IPS-20b (cell line): ENCODE measurements at regions not wholly inside any gene's neighbourhood (a gene's known extent, or its start where the extent isn't known, plus 50 kb on each side); places are given as distances from the start of the nearest gene placed in this dataset.

Experiments used
- H3K27ac ChIP-seq: one replicate; pipeline ENCODE4 v1.5.1; 2013; ENCODE audit warnings: low read length
- H3K27me3 ChIP-seq: 2 replicates; pipeline ENCODE4 v1.6.1; 2013; ENCODE audit warnings: mild to moderate bottlenecking, low read length, inconsistent platforms; ENCODE audit not compliant: insufficient read depth
- H3K36me3 ChIP-seq: 2 replicates; pipeline ENCODE4 v1.6.1; 2013; ENCODE audit warnings: low read depth, mild to moderate bottlenecking, inconsistent platforms, low read length, moderate library complexity; ENCODE audit not compliant: insufficient read depth
- H3K4me1 ChIP-seq: 2 replicates; pipeline ENCODE4 v1.6.1; 2013; ENCODE audit warnings: mild to moderate bottlenecking, control low read depth, inconsistent platforms, low read length, moderate library complexity; ENCODE audit not compliant: insufficient read depth
- H3K4me3 ChIP-seq: 2 replicates; pipeline ENCODE4 v1.5.1; 2013; ENCODE audit warnings: mild to moderate bottlenecking, low read length, inconsistent platforms
- H3K9ac ChIP-seq: 2 replicates; pipeline ENCODE4 v1.6.1; 2013; ENCODE audit warnings: low read depth, mild to moderate bottlenecking, inconsistent platforms, low read length, moderate library complexity
- H3K9me3 ChIP-seq: 2 replicates; pipeline ENCODE4 v1.6.1; 2013; ENCODE audit warnings: mild to moderate bottlenecking, low read depth, low read length, inconsistent platforms; ENCODE audit not compliant: insufficient read depth

DNA sequence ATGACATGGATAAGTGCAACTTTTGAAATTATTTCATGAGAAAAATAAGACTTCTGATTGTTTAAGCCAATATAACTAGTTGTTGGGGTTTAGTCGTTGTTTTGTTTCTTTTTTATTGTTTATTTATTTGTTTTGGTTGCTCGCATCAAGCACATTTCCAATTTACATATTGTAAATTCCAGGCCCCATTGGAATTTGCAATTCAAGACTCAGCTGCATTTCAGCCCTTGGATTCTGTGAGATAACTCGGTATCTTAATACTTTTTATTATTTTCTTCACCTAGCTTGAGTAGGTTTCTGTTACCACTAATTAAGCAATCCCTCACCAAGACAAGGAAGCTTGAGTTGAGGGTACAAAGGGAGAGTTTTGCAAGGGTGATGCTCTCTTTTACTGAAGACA lies 318.3 kb upstream of the GATB start:
- Histone ChIP-seq H3K9me3 (no peaks in the 10 kb centered on the region), H3K27me3 (0 out of 2 replicates have a peak, but pooled peaks cover 3% of the 10 kb centered on the region), H3K9ac (no peak overlapping the region), H3K4me1 (no peaks in the 10 kb centered on the region; the same call in 1 of the 2 replicates), H3K36me3 (no peaks in the 10 kb centered on the region), H3K4me3 (no peak overlapping the region), H3K27ac (no peak overlapping the region)

GRCh38 chr4:152077582-152077981 lies 316.8 kb upstream of the GATB start:
- Histone ChIP-seq H3K4me3 (no peak overlapping the region), H3K27me3 (0 out of 2 replicates have a peak, but pooled peaks cover 3% of the 10 kb centered on the region), H3K9me3 (no peaks in the 10 kb centered on the region), H3K4me1 (no peaks in the 10 kb centered on the region; the same call in 1 of the 2 replicates), H3K36me3 (no peaks in the 10 kb centered on the region), H3K9ac (no peak overlapping the region), H3K27ac (no peak overlapping the region)

DNA sequence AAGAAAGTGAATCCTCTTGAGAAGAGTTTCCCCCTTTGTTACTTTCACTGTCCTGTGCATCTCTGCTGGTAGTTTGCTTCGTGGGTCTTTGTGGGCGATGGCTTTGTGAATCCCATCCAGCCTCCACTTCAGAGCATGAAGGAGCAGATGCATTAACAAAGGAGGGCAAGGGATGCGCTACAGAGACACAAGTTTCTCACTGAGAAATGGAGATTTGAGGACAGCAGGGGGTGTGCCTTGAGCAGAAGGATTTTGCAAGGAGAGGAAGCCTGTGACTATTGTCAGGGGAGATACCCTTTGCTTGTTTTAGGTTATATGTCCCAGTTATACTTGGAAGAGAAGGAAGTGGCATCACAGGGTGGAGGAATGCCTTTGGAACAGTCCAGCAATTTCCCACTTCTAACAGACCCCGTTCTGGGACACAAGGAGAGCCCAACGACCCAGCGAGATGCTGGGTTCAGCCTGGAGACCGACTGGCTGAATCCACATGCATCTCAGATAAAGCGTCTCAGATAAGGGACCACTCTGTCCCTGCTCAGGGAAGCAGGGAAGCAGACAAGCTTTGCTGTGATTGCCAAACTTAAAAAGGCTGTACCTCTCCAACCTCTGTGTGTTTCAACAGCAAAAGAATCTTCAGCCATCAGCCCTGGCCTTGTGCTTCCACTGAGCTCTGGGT lies 314.6 kb upstream of the GATB start:
- no peak overlapping the region for H3K4me3 ChIP-seq
- no peak overlapping the region for H3K27ac ChIP-seq
- 0 out of 2 replicates have a peak, but pooled peaks cover 3% of the 10 kb centered on the region for H3K27me3 ChIP-seq
- H3K36me3 ChIP-seq = no peaks in the 10 kb centered on the region
- H3K9ac ChIP-seq = no peak overlapping the region
- H3K4me1 ChIP-seq = no peaks in the 10 kb centered on the region; the same call in 1 of the 2 replicates
- H3K9me3 ChIP-seq = no peaks in the 10 kb centered on the region

GRCh38 chr4:152074573-152074972 lies 313.8 kb upstream of the GATB start:
- no peaks in the 10 kb centered on the region for H3K36me3 ChIP-seq
- no peak overlapping the region for H3K9ac ChIP-seq
- no peaks in the 10 kb centered on the region for H3K9me3 ChIP-seq
- H3K27me3 ChIP-seq = 0 out of 2 replicates have a peak, but pooled peaks cover 3% of the 10 kb centered on the region
- no peak overlapping the region for H3K4me3 ChIP-seq
- H3K27ac ChIP-seq = no peak overlapping the region
- no peaks in the 10 kb centered on the region; the same call in 1 of the 2 replicates for H3K4me1 ChIP-seq

- H3K36me3 ChIP-seq = no peaks in the 10 kb centered on the region
- no peaks in the 10 kb centered on the region for H3K9me3 ChIP-seq
- H3K4me1 ChIP-seq = no peaks in the 10 kb centered on the region; the same call in 1 of the 2 replicates
- H3K9ac ChIP-seq = no peak overlapping the region
- no peak overlapping the region for H3K4me3 ChIP-seq
- H3K27ac ChIP-seq = no peak overlapping the region
- 0 out of 2 replicates have a peak, but pooled peaks cover 3% of the 10 kb centered on the region for H3K27me3 ChIP-seq
Measured at GRCh38 chr4:152074088-152074437, 313.3 kb upstream of the GATB start.

DNA sequence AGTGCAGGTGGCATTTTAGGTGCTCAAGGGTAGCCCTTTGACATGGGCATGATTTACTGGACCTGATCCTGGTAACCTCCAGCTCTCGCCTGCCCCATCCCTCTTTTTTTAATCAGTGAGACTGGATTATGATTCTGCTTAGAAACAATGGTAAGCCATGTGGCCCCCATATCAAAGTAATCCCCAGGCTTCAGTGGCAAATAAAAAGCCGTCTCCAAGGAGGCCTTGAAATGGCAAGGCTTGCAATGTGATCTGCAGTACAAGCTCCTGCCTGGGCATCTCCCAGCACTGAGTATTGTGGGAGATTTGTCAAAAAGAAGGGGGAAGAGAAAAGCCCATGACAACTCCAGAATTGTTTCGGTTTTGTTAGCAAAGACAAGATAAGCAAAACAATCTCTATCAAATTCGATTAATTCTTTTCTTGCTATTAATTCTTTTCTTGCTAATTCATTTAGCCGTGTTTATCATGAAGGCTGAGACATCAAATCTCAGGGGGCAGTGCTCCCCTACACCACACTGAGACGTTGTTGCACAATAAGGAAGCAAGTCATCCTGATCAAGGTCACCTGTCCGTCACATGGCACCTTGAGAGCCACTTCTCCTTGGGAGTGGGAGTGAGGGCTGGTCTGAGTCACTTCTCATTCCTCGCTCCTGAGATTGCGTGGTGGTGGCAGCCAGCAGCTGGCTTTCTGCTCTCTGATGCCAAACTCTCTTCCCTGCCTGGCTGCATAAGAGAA lies 312.7 kb upstream of the GATB start:
- Histone ChIP-seq H3K36me3 (no peaks in the 10 kb centered on the region), H3K4me1 (no peaks in the 10 kb centered on the region; the same call in 1 of the 2 replicates), H3K27me3 (0 out of 2 replicates have a peak, but pooled peaks cover 3% of the 10 kb centered on the region), H3K9me3 (no peaks in the 10 kb centered on the region), H3K9ac (no peak overlapping the region), H3K27ac (no peak overlapping the region), H3K4me3 (no peak overlapping the region)

DNA sequence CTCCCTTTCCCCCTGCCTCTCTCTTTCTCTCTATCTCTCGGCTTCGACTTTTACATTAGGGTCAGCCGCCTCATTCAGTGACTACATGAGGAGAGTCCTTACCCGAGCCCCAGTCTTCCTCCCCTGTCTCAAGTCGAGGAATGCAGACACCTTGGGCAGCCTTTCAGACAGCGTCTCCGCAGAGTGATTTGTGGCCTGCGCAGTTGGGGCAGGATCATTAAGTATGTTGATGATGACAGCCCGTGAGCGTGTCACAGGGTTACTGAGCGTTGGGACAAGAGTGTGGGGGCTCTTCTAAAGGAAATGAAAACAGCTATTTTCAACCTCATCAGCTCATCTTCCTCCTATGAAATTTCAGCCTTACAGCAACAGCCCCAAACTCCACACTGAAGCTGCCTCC lies 312.1 kb upstream of the GATB start:
- no peaks in the 10 kb centered on the region for H3K36me3 ChIP-seq
- H3K9me3 ChIP-seq = no peaks in the 10 kb centered on the region
- no peaks in the 10 kb centered on the region; the same call in 1 of the 2 replicates for H3K4me1 ChIP-seq
- H3K27me3 ChIP-seq = 0 out of 2 replicates have a peak, but pooled peaks cover 3% of the 10 kb centered on the region
- H3K4me3 ChIP-seq = no peak overlapping the region
- H3K27ac ChIP-seq = no peak overlapping the region
- H3K9ac ChIP-seq = no peak overlapping the region

DNA sequence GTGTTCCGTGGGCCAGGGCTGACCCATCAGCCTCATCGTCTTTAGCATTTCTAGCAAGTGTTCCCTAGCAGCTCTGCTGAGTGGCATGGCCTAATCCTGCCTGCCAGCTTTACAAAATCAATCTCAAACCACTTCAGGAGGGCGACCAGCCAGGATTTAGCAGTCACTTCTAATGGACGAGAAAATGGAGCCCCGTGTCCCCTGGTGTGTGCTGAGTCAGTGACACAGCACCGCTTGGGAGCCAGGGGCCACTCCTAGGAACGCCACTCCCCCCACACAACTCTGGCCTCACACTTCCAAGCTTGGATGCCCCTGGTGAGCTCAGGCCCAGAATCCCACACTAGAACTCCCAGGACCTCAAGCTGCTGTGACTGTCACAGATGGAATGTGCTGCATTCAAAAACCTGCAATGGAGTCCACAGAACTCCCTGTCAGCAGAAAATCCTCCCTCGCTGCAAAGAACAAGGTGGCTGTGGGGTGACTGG lies 311.2 kb upstream of the GATB start:
- no peak overlapping the region for H3K9ac ChIP-seq
- H3K4me3 ChIP-seq = no peak overlapping the region
- H3K27me3 ChIP-seq = 0 out of 2 replicates have a peak, but pooled peaks cover 3% of the 10 kb centered on the region
- H3K9me3 ChIP-seq = no peaks in the 10 kb centered on the region
- no peaks in the 10 kb centered on the region for H3K36me3 ChIP-seq
- no peaks in the 10 kb centered on the region; the same call in 1 of the 2 replicates for H3K4me1 ChIP-seq
- H3K27ac ChIP-seq = no peak overlapping the region

DNA sequence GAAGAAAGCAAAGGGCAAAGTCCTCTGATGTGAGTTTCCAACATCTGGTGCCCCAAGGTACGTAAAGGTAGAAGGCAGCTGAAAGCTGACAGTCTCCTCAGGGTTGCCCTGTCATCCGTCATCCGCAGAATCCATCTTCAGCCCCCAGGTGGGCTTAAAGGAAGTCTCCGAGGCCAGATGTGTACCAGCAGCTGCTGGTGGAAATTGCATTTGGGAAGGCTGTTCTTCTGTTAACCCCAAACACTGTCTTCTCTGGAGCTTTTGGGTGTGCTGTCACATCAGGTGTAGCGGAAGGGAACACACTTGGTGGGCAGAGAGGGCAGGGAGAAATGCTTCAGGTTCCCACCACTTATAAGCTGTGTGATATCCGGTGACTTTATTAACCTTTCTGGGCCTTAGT lies 310.0 kb upstream of the GATB start:
- Histone ChIP-seq H3K27me3 (0 out of 2 replicates have a peak, but pooled peaks cover 3% of the 10 kb centered on the region), H3K9me3 (no peaks in the 10 kb centered on the region), H3K36me3 (no peaks in the 10 kb centered on the region), H3K27ac (no peak overlapping the region), H3K9ac (no peak overlapping the region), H3K4me3 (no peak overlapping the region), H3K4me1 (no peaks in the 10 kb centered on the region; the same call in 1 of the 2 replicates)

- no peaks in the 10 kb centered on the region for H3K27me3 ChIP-seq
- no peaks in the 10 kb centered on the region for H3K4me1 ChIP-seq
- no peak overlapping the region for H3K9ac ChIP-seq
- H3K27ac ChIP-seq = no peak overlapping the region
- no peaks in the 10 kb centered on the region for H3K36me3 ChIP-seq
- H3K9me3 ChIP-seq = no peaks in the 10 kb centered on the region
- H3K4me3 ChIP-seq = no peak overlapping the region
Measured at GRCh38 chr4:152068866-152069265, 308.1 kb upstream of the GATB start.

DNA sequence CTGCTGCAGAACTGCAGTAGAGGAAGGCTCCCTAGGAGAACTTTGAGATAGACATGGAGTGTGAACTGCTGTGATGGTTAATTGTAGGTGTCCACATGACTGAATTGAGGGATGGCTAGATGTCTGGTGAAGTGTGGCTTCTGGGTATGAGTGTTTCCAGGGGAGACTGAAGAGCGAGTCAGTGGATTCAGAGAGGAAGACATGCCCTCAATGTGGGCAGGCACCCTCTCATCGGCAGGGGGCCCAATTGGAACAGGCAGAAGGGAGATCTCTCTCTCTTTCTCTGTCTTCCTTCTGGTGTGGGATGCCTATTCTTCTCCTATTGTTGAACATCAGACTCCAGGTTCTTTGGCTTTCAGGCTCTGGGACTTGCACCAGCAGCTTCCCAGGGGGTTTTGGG lies 304.7 kb upstream of the GATB start:
- Histone ChIP-seq H3K4me1 (no peaks in the 10 kb centered on the region), H3K9me3 (no peaks in the 10 kb centered on the region)

DNA sequence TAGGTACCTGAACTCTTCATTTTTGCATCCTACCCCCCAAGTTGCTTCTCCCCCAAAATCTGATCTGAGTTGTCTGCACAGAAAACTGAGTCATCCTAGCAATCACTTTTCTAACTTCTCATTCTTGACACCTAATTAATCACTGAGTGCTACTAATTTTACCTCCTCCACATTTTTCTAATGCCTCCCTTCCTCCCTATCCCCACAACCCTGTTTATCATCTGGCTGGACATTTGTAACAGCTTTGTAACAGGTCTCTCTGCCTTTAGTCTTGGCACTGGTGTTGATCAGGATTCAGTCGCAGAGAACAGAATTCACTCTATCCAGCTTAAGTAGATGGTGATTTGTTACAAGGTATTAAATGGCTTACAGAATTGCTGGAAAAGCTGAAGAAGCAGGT lies 303.9 kb upstream of the GATB start:
- no peak overlapping the region for H3K4me3 ChIP-seq
- no peaks in the 10 kb centered on the region for H3K36me3 ChIP-seq
- no peaks in the 10 kb centered on the region for H3K4me1 ChIP-seq
- H3K9ac ChIP-seq = no peak overlapping the region
- no peaks in the 10 kb centered on the region for H3K9me3 ChIP-seq
- H3K27ac ChIP-seq = no peak overlapping the region
- H3K27me3 ChIP-seq = no peaks in the 10 kb centered on the region

More for the DNA sequence above, 304.7 kb upstream of the GATB start:
- H3K27ac ChIP-seq = no peak overlapping the region
- H3K27me3 ChIP-seq = no peaks in the 10 kb centered on the region
- no peak overlapping the region for H3K4me3 ChIP-seq
- H3K9ac ChIP-seq = no peak overlapping the region
- H3K36me3 ChIP-seq = no peaks in the 10 kb centered on the region
